ENCODE measurements at regions not wholly inside any gene's neighbourhood (a gene's known extent, or its start where the extent isn't known, plus 50 kb on each side); places are given as distances from the start of the nearest gene placed in this dataset.
"Not testable (repeated sequence)": the region's sequence is repeated elsewhere in the genome, so short reads cannot be mapped to it uniquely, and the experiment has no call there.

DNA sequence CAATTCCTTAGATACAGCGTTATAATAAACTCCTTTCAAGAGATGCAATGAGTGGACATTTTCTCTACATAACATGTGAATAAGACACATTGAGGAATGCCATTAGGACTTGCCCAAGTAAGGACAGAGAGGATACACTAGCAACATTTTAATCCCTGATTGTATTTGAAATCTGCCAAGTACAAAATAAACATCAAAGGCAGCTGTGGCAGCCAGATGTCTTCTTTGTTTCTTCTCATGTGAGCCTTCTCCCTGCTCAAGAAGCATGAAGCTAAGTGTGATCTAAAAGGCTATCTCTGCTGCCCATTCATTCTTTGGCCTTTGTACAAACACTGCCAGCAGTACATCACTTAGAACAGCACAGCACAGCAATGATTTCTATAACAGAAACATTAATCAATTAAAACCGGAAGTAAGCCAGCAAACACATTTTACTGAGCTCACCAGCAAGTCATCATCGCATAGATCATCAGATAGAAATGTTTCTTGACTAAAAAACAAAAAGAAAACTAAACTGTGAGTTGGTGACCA is 364.0 kb downstream of the CNTN6 start:
- no peak for DNase-seq (ENCODE audit: low read depth in 2 of 2)

DNA sequence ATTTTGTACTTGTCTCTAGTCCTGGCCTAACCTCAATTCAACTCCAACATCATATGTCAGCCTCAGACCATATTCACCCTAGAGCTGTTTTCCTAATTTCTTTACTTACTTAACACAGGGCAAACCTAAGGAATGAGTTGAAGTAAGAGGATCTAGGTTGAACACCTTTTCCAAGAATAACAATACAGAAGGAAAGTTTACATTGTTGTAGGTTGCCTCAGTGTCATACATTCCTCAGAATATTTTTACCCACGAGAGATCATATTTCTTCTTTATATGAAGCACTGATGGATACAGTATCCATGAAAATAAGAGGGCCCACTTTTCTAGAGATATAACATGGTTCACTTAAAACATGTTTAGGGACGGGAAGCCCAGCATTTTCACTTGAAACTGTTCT is 369.5 kb downstream of the CNTN6 start:
- DNase-seq (ENCODE audit: low read depth in 2 of 2) = no peak

DNA sequence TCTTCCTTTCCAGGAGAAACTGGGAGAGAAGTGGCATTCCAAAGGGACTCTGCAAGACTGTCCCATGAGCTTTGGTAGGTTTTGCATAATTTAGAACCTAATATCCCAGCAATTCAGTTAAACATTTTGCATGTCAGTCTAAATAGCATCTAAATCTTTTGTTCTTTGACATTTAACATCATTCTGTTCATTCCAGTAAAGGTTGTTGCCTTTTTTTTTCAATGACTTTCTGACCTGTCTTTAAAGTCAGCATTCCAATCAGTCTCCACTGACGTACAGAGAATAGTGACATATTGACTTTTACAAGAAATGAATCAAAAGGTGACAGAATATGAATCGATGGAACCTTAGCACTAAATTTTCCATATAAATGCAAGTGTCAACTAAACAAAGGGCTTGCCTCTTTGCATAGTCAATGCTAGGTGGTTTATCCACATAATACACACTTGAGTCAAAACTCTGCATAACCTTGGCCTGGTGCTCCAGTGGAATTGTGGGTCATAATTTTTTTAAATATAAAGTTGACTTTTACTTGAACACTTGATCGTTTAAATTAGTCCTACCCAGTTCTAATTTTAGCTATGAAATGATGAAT is 370.1 kb downstream of the CNTN6 start:
- no peak for DNase-seq (ENCODE audit: low read depth in 2 of 2)

DNA sequence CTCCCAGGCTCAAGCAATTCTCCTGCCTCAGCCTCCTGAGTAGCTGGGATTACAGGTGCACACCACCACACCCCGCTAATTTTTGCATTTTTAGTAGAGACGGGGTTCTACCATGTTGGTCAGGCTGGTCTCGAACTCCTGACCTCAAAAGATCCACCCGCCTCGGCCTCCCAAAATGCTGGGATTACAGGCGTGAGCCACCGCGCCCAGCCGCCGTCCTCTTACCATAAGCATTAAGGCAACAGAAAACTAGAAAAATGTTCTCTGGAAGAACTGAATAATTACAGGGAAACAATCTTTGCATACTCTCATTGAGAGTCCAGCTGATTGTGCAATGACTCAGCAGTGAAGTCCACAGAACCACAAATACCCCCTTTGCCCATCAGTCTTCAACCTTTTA is 372.3 kb downstream of the CNTN6 start:
- DNase-seq (ENCODE audit: low read depth in 2 of 2) = not testable (repeated sequence)

DNA sequence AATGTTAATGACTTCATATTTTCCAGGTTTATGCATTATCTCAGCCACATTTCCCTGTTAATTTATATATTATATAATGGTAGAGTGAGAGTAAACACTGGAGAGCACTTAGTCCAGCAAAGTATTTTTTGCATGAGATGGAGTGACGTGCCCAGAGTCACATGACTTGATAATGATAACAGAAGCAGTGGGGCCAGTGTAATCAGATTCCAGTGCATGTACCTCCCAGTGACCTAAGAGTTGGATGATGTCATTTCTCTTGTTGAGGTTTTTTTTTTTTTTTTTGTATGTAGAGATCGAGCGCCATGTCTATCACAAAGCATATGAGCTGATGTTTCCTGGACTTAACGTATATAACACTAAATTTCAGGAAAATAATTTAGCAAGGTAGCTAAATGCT is 375.3 kb downstream of the CNTN6 start:
- no peak for DNase-seq (ENCODE audit: low read depth in 2 of 2)

DNA sequence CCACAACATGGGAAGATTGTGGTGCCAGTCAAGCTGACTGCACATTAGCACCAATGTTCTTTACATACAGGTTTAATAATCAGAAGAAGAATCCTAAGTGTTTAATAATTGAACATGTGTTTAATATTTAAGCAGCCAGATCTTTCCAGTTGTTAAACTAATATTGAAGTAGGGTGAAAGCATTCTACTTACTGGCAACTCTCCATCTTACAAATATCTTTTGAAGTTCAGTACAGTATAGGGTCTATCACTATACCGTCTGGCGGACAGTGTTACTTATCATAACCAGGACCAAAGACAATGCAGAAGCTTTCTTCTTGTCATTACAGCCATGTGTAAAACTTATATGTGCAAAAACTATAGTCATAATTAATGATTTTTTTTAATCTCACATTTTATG is 376.4 kb downstream of the CNTN6 start:
- no peak for DNase-seq (ENCODE audit: low read depth in 2 of 2)

DNA sequence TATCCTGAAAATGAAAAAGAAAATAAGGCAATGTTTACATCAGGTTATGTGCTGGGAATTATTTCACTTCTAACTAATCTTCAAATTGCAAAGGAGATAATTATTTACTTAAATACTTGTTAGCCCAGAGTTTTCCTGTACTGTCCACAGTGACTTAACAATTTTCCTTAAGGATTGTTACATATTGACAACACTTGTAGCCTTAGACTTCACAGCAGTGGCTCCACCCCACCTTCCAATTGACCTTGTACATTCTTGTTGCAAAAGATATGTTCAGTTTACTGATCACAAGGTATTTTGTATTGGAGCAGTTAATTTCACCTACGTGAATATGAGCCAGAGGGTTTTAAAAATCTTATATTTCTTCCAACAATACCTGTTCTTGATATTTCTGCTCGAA is 376.9 kb downstream of the CNTN6 start:
- no peak for DNase-seq (ENCODE audit: low read depth in 2 of 2)

DNA sequence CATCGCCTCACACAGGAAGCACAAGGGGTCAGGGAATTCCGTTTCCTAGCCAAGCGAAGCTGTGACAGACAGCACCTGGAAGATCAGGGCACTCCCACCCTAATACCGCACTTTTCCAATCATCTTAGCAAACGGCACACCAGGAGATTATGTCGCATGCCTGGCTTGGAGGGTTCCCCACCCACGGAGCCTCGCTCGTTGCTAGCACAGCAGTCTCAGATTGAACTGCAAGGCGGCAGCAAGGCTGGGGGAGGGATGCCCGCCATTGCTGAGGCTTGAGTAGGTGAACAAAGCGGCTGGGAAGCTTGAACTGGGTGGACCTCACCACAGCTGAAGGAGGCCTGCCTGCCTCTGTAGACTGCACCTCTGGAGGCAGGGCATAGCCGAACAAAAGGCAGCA is 384.8 kb downstream of the CNTN6 start:
- DNase-seq (ENCODE audit: low read depth in 2 of 2) = no peak

DNA sequence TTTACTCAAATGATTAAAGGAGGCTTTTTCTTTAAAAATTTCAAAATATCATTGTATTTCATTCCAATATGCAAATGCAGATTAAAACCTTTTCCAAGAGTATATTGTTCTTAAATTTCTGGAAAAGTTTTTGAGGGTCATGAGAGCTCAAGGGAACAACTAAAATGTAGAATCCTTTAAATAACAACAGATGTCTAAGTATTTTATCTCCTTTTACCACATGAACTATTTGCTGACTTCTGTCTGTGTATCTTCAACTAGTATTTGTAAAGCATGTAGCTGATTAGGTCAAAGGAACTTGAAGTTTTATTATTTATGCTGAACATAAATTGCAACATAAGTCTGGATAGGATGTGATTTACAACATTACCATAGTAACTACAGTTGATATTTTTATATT is 402.6 kb downstream of the CNTN6 start:
- DNase-seq (ENCODE audit: low read depth in 2 of 2) = no peak

DNA sequence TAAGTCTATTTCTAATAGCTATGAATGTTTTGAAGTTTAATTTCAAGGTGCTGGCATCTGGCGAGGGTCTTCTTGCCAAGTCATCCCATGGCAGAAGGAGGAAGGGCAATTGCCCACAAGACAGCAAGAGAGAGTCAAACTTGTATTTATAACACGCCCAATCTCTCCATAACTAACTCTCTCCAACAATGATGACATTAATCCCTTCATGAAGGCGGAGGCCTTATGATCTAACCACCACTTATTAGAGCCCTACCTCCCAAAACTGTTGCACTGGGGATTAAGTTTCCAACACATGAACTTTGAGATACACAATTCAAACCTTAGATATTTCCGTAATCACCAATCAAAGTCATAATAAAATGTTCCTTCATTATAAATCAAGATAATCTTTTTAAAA is 406.9 kb downstream of the CNTN6 start:
- no peak for DNase-seq (ENCODE audit: low read depth in 2 of 2)

DNA sequence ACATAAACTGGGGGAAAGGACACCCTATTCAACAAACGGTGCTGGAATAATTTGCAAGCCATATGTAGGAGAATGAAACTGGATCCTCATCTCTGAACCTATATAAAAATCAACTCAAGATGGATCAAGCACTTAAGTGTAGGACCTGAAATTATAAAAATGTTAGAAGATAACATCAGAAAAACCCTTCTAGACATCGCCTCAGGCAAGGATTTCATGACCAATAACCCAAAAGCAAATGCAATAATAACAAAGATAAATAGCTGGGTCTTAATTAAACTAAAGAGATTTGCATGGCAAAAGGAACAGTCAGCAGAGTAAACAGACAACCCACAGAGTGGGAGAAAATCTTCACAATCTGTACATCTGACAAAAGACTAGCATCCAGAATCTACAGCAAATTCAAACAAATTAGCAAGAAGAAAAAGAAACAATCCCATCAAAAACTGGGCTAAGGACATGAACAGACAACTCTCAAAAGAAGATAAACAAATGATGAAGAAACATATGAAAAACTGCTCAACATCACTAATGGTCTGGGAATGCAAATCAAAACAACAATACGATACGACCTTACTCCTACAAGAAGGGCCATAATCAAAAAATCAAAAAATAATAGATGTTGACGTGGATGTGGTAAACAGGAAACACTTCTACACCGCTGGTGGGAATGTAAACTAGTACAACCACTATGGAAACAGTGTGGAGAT is 408.7 kb downstream of the CNTN6 start:
- DNase-seq (ENCODE audit: low read depth in 2 of 2) = no peak

DNA sequence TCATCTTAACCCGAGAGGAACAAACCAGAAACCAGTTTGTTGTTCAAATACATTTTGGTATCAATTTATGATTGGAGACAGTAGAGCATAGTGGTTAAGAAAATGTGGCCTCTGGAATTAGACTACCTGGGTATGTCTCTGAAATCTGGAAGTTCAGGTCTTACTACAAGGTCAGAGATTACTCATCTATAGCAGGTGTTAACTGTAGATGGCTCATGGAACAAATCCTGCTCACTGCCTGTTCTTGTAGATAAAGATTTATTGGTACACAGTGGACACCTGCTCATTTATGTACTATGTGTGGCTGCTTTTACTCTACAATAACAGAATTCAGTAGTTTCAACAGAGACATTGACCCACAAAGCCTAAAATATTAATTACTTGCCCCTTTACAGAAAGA is 413.3 kb downstream of the CNTN6 start:
- DNase-seq (ENCODE audit: low read depth in 2 of 2) = no peak

DNA sequence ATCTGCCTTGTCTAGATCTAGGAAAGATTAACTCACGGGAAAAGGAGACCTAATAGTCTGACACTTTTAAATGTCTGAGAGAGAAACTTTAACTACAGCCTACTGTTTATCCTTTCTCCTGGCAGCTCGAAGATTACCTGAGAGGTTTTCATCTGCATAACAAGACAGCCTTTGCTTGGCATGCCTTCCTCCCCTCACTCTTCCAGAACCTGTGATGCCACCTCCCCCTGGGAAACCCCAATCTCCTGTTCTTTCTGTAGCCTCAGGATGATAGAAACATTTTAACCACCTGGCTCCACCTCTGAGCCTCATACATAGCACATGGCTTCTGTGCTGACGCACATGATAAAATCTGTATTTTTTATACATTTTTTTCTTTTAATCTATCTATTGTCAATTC is 420.8 kb downstream of the CNTN6 start:
- DNase-seq (ENCODE audit: low read depth in 2 of 2) = no peak

DNA sequence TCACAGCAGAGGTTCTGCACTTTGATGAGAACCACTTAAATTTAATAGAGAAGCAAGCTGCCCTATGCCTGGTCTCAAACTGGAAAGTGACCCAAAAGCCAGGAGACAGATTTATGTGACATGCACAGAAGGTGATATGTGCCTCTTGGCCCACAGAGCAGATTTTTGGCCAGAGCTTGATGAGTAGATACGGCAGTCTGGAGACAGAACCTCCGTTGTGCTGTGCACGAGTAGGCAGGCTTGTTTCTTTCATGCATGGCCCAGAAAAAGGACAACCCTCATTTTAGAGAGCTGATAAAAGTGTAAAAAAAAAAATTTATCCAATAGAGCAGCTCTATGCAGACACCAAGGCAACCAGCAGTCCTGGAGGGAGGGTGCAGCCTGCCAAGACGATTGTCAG is 423.1 kb downstream of the CNTN6 start:
- DNase-seq (ENCODE audit: low read depth in 2 of 2) = no peak

DNA sequence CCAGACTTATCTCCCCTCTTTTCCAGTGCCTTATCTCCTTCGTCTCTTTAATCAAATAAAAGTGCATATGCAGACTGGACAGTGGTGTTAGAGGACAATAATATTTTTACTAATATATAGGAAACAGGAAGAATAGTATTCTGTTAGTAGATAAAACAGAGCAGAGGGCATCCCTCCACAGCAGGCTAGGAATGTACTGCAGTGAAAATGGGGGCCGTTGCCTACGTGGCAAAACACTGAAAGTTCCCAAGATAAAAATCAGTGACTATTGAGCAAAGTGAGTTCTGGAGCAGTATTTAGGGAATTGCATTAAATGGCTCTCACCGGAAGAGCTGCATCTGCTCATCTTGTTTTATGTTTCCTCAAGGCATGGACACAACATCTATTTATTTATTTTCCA is 435.0 kb downstream of the CNTN6 start:
- DNase-seq (ENCODE audit: low read depth in 2 of 2) = no peak

DNA sequence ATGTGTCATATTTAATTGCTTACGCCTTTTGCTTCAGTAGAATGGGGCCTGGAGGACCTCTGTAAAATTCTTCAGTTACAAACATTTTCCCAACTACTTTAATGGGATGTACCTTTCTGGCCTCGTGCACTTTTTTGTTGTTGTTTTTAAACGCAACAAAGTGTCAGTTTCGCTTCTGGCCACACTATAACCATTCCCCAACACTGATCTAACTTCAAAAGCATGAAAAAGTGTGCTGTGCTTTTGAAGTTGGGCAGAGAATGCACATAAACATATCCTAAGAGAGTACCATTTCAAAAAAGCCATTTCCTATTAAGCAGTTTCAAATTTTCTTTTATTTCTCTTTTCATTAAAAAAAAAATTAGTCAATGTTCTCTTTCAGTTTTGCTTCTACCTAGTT is 435.8 kb downstream of the CNTN6 start:
- no peak for DNase-seq (ENCODE audit: low read depth in 2 of 2)

DNA sequence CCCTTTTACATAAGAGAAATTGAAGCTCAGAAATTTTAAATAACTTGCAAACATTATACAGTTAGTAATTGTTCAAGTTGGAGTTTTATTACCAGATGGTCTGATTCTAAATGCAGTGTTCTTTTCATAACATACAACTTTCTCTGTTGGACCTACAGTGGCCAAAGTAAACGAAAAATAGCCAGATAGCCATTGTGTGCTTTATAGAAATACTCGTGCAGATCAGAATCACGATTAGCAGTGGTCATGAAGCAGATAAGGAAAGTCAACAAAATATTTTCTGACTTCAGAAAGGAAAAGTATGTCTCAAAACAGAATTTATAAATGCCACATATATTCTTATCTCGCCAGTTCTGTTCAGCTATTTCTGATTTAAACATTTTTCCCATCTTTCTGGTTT is 436.9 kb downstream of the CNTN6 start:
- DNase-seq (ENCODE audit: low read depth in 2 of 2) = no peak

DNA sequence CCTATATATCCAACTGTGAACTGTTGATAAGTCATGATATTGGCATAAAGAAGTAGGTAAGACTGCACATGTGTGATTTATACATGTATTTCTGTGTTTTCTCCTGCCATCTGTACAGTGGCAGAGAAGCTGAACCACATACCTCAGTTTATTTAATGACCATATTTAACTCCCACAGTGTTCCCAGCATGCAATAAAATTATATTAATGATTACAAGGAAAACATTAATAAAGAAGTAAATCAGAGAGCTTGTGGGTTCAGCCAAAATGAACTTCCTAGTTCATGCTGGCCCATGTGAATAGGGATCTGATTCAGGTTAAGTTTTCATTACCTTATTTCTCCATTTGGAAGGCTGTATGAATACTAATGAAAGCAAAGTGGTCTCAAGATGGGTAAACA is 439.2 kb downstream of the CNTN6 start:
- no peak for DNase-seq (ENCODE audit: low read depth in 2 of 2)

DNA sequence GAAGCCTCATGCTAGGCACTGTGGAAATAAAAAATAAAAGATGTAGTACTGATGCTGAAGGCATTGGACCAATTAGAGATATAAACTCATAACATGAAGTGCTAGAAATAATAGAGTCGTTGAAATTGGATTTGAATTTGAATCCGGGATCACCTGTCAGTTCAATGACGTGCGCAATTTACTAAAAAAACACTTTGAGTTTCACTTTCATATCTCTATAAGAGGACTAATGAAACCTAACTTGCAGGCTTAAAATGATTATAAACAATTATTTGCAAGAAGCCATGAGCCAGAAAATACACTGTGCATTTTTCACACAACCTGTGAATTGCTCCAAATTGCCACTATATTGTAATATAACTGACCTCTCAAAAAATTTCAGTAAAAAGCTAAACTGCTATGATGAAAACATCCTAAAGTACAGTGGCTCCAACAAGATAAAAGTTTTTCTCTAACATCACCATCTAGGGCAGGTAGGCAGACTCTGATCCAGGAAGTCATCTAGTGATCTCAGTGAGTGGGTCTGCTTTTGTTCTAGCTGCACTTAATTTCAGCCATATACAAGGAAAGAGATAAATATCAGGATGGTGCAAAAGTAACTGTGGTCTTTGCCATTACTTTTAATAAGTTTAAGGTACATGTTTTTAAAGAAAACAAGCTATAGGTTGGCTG is 440.2 kb downstream of the CNTN6 start:
- DNase-seq (ENCODE audit: low read depth in 2 of 2) = no peak

DNA sequence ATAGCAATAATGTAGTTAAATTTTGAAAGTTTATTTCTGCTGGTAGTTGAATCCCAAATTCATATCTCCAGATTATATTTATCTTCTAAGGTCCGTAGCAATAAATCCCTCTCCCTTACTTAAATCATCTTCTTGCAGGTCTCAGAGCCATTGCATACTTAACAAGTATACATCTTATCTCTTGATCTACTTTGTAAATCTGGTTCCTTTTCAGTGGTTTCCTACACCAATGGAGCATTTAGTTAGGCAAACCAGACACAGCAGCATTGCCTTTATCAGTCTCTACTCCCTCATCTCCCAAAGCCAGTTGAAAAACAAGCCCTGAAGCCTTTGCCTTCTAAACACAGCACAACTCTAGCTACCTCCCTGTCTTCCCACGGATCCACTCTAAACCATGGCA is 440.9 kb downstream of the CNTN6 start:
- no peak for DNase-seq (ENCODE audit: low read depth in 2 of 2)

DNA sequence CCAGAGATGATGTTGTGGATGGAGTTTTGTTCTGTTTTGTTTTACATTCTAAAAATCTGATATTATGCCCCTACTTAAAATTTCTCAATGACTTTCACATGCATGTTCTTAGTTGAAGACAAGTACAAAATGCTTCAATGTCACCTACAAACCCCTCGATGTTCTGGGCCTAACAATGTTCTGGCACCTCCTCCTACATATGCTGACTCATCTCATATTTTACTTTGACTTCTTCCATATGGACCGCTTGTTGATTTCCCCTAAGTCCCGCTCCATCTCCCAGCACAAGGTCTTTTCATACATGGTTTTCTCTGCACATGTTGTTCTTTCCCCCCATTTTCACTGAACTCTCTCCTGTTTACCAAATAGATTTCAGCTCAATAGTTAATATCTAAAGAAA is 441.4 kb downstream of the CNTN6 start:
- DNase-seq (ENCODE audit: low read depth in 2 of 2) = no peak

DNA sequence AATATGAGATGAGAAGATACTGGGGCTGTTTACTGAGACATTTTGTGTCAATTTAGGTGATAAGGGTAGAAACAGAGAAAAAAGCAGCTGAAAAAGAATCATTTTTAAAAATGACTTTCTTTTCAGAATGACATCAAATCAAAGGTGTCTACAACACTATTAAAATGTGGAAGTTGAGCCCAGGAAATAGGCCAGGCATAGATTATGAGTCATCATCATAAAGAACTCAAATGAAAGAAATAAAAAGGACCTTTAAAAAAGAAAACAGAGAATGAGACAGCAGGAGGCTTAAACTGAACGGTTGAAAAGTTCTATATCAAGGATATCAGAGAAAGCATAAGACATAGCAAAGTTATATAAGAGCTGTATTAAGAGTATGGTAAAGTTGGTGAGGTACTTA is 442.5 kb downstream of the CNTN6 start:
- no peak for DNase-seq (ENCODE audit: low read depth in 2 of 2)

DNA sequence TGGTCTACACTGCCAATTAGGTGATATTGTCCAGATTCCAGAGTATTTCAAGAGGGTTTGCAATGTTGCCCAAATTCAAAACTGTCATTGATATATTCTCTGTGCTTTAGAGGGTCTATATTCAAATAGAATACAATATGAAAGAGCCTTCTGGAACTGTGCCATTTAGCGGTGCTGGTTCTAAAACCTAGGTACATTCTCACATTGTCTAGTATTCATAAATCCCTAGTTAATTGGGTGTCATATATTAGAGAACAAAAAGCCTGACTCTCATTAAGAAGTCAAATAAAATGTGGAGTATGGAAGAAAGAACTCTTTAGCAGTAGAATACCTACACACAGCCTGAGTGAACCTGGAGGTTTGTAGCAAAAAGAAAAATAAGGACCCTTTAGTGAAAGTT is 447.9 kb downstream of the CNTN6 start:
- no peak for DNase-seq (ENCODE audit: low read depth in 2 of 2)

All from fibroblast of skin of left biceps (primary cell).